Stimulated activated naive CD8-positive, alpha-beta T cell treated with anti-CD3 and anti-CD28 coated beads, Interleukin-15, Interleukin-2, amounts not matched to agents 100 ng/mL and 50 ng/mL, for 24 hours (primary cell): ENCODE measurements at regions not wholly inside any gene's neighbourhood (a gene's known extent, or its start where the extent isn't known, plus 50 kb on each side); places are given as distances from the start of the nearest gene placed in this dataset.
"Not testable (repeated sequence)": the region's sequence is repeated elsewhere in the genome, so short reads cannot be mapped to it uniquely, and the experiment has no call there.

ENCODE experiments used
- H3K27ac Mint-ChIP-seq: one replicate; pipeline ENCODE4 v1.8.0; 2021; ENCODE audit warnings: mild to moderate bottlenecking, mixed read lengths
- H3K27me3 Mint-ChIP-seq: one replicate; pipeline ENCODE4 v1.8.0; 2021; ENCODE audit warnings: mixed read lengths
- H3K36me3 Mint-ChIP-seq: one replicate; pipeline ENCODE4 v1.8.0; 2021; ENCODE audit warnings: low read depth, mixed read lengths
- H3K4me1 Mint-ChIP-seq: one replicate; pipeline ENCODE4 v1.8.0; 2021; ENCODE audit warnings: low read depth, mixed read lengths
- H3K4me3 Mint-ChIP-seq: one replicate; pipeline ENCODE4 v1.8.0; 2021; ENCODE audit warnings: mild to moderate bottlenecking, mixed read lengths
- H3K9me3 Mint-ChIP-seq: one replicate; pipeline ENCODE4 v1.8.0; 2021; ENCODE audit warnings: mixed read lengths

GRCh38 chr13:111005364-111005763 is 90.5 kb upstream of the ANKRD10 start:
- Mint-ChIP-seq H3K27ac (no peak overlapping the region), H3K36me3 (no peaks in the 10 kb centered on the region), H3K9me3 (no peaks in the 10 kb centered on the region), H3K4me3 (no peak overlapping the region), H3K27me3 (peaks cover 21% of the 10 kb centered on the region), H3K4me1 (no peaks in the 10 kb centered on the region)

DNA sequence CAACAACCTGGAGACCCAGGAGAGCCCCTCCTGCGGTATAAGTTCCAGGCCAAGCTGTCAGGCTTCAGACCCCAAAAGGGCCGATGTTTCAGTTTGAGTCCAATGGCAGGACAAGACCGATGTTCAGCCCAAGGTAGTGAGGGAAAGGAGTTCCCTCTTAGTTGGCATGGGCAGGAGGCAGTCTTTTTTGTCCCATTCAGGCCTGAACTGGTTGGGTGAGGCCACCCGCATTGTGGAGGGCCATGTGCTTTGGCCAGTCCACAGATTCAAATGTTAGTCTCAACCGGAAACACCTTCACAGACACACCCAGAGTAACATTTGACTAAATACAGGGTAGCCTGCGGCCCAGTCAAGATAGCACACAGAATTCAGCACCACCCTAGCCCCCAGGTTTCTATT is 89.6 kb upstream of the ANKRD10 start:
- Mint-ChIP-seq H3K4me3 (no peak overlapping the region), H3K4me1 (no peaks in the 10 kb centered on the region), H3K36me3 (no peaks in the 10 kb centered on the region), H3K9me3 (no peaks in the 10 kb centered on the region), H3K27ac (no peak overlapping the region), H3K27me3 (peaks cover 17% of the 10 kb centered on the region)

DNA sequence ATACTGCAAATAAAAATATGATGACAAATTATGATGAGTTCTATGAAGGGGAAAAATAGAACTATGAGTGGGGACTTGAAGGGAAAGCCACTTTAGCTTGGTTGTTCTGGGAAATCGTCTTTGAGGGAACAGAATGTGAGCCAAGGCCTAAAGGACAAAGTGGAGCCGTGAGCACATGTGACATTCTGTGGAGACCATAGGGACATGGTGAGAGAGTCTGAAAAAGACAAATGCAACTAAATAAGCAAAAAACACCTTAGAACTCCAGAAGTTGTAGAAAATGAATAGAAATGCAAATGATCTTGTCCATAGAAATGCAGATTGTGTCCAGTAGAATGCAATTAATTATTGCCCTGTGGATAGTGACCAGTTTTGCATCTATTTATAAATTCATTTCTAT is 86.8 kb upstream of the ANKRD10 start:
- no peak overlapping the region for H3K4me3 Mint-ChIP-seq
- H3K27ac Mint-ChIP-seq = no peak overlapping the region
- no peaks in the 10 kb centered on the region for H3K36me3 Mint-ChIP-seq
- H3K9me3 Mint-ChIP-seq = no peaks in the 10 kb centered on the region
- H3K27me3 Mint-ChIP-seq = peaks cover 29% of the 10 kb centered on the region
- no peaks in the 10 kb centered on the region for H3K4me1 Mint-ChIP-seq

DNA sequence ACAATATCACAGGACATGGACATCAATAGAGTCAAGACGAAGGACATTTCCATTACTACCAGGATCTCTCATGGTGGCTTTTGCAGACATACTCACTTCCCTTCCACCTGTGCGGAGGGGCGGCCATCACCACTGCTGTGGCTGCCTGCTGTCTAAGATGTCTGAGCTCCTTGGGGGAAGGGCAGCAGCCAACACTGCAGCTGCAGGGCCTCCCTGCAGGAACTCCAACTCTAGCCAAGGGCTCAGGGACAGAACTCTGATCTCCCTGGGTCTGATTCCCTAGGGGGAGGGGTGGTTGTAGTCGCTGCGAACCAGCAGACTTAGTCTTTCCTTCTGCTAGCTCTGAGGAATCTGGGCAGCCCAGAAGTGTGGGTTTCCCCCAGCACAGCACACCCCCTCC is 78.9 kb upstream of the ANKRD10 start:
- H3K4me3 Mint-ChIP-seq = no peak overlapping the region
- H3K27me3 Mint-ChIP-seq = peaks cover 49% of the 10 kb centered on the region
- no peaks in the 10 kb centered on the region for H3K36me3 Mint-ChIP-seq
- no peaks in the 10 kb centered on the region for H3K9me3 Mint-ChIP-seq
- H3K4me1 Mint-ChIP-seq = no peaks in the 10 kb centered on the region
- H3K27ac Mint-ChIP-seq = no peak overlapping the region

GRCh38 chr13:110991991-110992508 is 77.2 kb upstream of the ANKRD10 start:
- Mint-ChIP-seq H3K27ac (no peak overlapping the region), H3K9me3 (no peaks in the 10 kb centered on the region), H3K4me1 (no peaks in the 10 kb centered on the region), H3K27me3 (peaks cover 49% of the 10 kb centered on the region), H3K4me3 (no peak overlapping the region), H3K36me3 (no peaks in the 10 kb centered on the region)

GRCh38 chr13:110989331-110989730 is 74.5 kb upstream of the ANKRD10 start:
- Mint-ChIP-seq H3K9me3 (no peaks in the 10 kb centered on the region), H3K36me3 (no peaks in the 10 kb centered on the region), H3K27ac (no peak overlapping the region), H3K4me1 (no peaks in the 10 kb centered on the region), H3K27me3 (peaks cover 33% of the 10 kb centered on the region), H3K4me3 (no peak overlapping the region)

DNA sequence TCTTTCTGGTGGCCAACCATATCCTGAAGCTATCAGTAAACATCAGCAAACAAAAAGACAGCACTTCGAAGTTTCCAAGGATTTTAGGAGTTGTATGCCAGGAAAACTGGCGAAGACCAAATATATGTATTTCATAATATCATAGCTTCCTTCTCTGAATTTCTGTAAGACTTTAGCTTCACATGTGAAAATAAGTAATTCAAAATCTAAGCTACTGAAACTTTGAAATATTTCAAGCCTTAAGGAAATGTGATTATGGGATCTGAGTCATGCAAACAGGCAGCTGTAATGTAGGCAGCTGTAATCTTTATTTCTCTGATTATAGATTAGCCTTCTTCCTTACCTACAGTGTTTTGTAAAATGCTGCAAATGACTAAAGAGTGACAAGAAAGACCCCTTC is 70.7 kb upstream of the ANKRD10 start:
- H3K9me3 Mint-ChIP-seq = no peaks in the 10 kb centered on the region
- no peaks in the 10 kb centered on the region for H3K4me1 Mint-ChIP-seq
- no peak overlapping the region for H3K27ac Mint-ChIP-seq
- H3K36me3 Mint-ChIP-seq = no peaks in the 10 kb centered on the region
- H3K27me3 Mint-ChIP-seq = peaks cover 47% of the 10 kb centered on the region
- no peak overlapping the region for H3K4me3 Mint-ChIP-seq

DNA sequence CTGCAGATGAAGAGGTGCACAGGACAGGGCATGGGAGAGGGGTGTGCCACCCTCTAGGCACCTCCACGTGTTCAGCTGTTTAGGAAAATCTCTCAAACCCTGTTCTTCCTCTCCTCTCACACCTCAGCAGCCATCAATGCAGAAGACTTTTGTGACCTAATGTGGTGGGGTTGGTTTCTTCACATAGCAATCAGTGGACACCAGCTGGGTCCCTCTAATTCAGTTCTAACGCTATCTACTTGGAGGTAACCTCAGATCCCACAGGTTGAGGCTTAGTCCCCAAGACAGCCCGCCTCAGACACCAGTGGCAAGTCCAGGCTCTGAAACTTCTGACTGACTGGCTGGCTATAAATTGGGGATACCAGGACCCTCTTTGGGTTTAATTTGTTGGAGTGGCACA is 69.9 kb upstream of the ANKRD10 start:
- H3K27ac Mint-ChIP-seq = no peak overlapping the region
- H3K9me3 Mint-ChIP-seq = no peaks in the 10 kb centered on the region
- H3K36me3 Mint-ChIP-seq = no peaks in the 10 kb centered on the region
- no peaks in the 10 kb centered on the region for H3K4me1 Mint-ChIP-seq
- H3K27me3 Mint-ChIP-seq = peaks cover 47% of the 10 kb centered on the region
- H3K4me3 Mint-ChIP-seq = no peak overlapping the region

- H3K9me3 Mint-ChIP-seq = no peaks in the 10 kb centered on the region
- no peak overlapping the region for H3K4me3 Mint-ChIP-seq
- H3K36me3 Mint-ChIP-seq = no peaks in the 10 kb centered on the region
- no peak overlapping the region for H3K27ac Mint-ChIP-seq
- H3K27me3 Mint-ChIP-seq = peaks cover 45% of the 10 kb centered on the region
- H3K4me1 Mint-ChIP-seq = no peaks in the 10 kb centered on the region
Measured at GRCh38 chr13:110984381-110984780, 69.5 kb upstream of the ANKRD10 start.

- Mint-ChIP-seq H3K36me3 (no peaks in the 10 kb centered on the region), H3K4me1 (no peaks in the 10 kb centered on the region), H3K27me3 (peaks cover 51% of the 10 kb centered on the region), H3K27ac (no peak overlapping the region), H3K9me3 (no peaks in the 10 kb centered on the region), H3K4me3 (no peak overlapping the region)
Measured at GRCh38 chr13:110983241-110983640, 68.4 kb upstream of the ANKRD10 start.

DNA sequence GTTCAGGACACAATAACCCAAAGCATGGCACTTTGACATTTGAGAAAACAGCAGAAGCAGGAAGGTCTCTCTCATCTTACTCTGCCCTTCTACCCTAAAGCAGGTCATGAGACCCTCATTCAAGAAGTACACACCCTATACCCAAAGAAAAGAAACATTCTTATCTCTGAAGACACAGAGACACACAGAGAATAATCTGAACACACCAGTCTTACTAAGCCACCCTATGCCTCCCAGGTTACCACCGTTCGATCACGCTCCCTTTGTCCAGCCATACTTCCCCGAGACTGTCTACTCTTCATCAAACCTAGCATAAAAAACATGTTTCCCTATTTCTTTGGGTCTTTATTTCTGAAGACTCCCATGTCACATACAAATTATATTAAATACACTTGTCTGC is 66.5 kb upstream of the ANKRD10 start:
- no peaks in the 10 kb centered on the region for H3K4me1 Mint-ChIP-seq
- H3K27ac Mint-ChIP-seq = no peak overlapping the region
- H3K9me3 Mint-ChIP-seq = no peaks in the 10 kb centered on the region
- no peaks in the 10 kb centered on the region for H3K36me3 Mint-ChIP-seq
- H3K27me3 Mint-ChIP-seq = peaks cover 44% of the 10 kb centered on the region
- no peak overlapping the region for H3K4me3 Mint-ChIP-seq

- H3K27ac Mint-ChIP-seq = no peak overlapping the region
- no peaks in the 10 kb centered on the region for H3K9me3 Mint-ChIP-seq
- no peak overlapping the region for H3K4me3 Mint-ChIP-seq
- no peaks in the 10 kb centered on the region for H3K36me3 Mint-ChIP-seq
- H3K27me3 Mint-ChIP-seq = peaks cover 48% of the 10 kb centered on the region
- H3K4me1 Mint-ChIP-seq = no peaks in the 10 kb centered on the region
Measured at GRCh38 chr13:110980921-110981320, 66.1 kb upstream of the ANKRD10 start.

DNA sequence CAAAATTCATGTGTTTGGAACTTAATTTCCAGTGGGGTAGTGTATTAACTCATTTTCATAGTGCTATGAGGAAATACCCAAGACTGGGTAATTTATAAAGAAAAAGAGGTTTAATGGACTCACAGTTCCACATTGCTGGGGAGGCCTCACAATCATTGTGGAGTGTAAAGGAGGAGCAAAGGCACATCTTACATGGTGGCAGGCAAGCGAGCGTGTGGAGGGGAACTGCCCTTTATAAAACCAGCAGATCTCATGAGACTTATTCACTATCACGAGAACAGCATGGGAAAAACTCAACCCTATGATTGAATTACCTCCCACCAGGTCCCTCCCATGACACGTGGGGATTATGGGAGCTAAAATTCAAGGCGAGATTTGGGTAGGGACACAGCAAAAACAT is 64.3 kb upstream of the ANKRD10 start:
- not testable (repeated sequence) for H3K4me1 Mint-ChIP-seq, H3K4me3 Mint-ChIP-seq, H3K27ac Mint-ChIP-seq, H3K9me3 Mint-ChIP-seq, H3K36me3 Mint-ChIP-seq
- peaks cover 51% of the 10 kb centered on the region for H3K27me3 Mint-ChIP-seq

GRCh38 chr13:110978390-110978789 is 63.5 kb upstream of the ANKRD10 start:
- peaks cover 2% of the 10 kb centered on the region for H3K4me1 Mint-ChIP-seq
- no peaks in the 10 kb centered on the region for H3K36me3 Mint-ChIP-seq
- H3K9me3 Mint-ChIP-seq = peaks cover 2% of the 10 kb centered on the region
- no peak overlapping the region for H3K4me3 Mint-ChIP-seq
- H3K27me3 Mint-ChIP-seq = peaks cover 50% of the 10 kb centered on the region
- H3K27ac Mint-ChIP-seq = no peak overlapping the region

- Mint-ChIP-seq H3K4me3 (no peak overlapping the region), H3K4me1 (peaks cover 7% of the 10 kb centered on the region), H3K27me3 (peaks cover 53% of the 10 kb centered on the region), H3K27ac (no peak overlapping the region), H3K36me3 (no peaks in the 10 kb centered on the region), H3K9me3 (peaks cover 8% of the 10 kb centered on the region)
Measured at GRCh38 chr13:110976785-110977184, 61.9 kb upstream of the ANKRD10 start.

GRCh38 chr13:110973007-110973700 is 58.3 kb upstream of the ANKRD10 start:
- peaks cover 8% of the 10 kb centered on the region for H3K9me3 Mint-ChIP-seq
- peaks cover 11% of the 10 kb centered on the region for H3K4me1 Mint-ChIP-seq
- peaks cover 53% of the 10 kb centered on the region for H3K27me3 Mint-ChIP-seq
- H3K36me3 Mint-ChIP-seq = no peaks in the 10 kb centered on the region
- H3K27ac Mint-ChIP-seq = no peak overlapping the region
- no peak overlapping the region for H3K4me3 Mint-ChIP-seq
